K562 (cell line): ENCODE measurements at regions not wholly inside any gene's neighbourhood (a gene's known extent, or its start where the extent isn't known, plus 50 kb on each side); places are given as distances from the start of the nearest gene placed in this dataset.

ENCODE experiments used
- ATAC-seq: fragments of 200-7000 bp; cut with Tn5 transposase; 3 replicates; pipeline ENCODE4 v1.9.1; 2020; ENCODE audit warnings: moderate library complexity
- BruUV-seq: library from RNA; stranded (reverse); fragments of 400-500 nt; replicated peaks from 2 replicates; lab custom pipeline; 2021; lab: Mats Ljungman, UMichigan
- CTCF ChIA-PET: fragments of 300-600 bp; formaldehyde crosslinking; extraction: SDS; loops from one replicate; lab custom pipeline; 2021; ENCODE audit warnings: low intra/inter-chr PET ratio; lab: Yijun Ruan, JAX
- POLR2A ChIA-PET: fragments of 300-600, 350-650 bp; sonication (Branson Sonifier 250); formaldehyde crosslinking; extraction: SDS; loops from one replicate; lab custom pipeline; 2021; ENCODE audit warnings: antibody characterized with exemption, inconsistent platforms; lab: Yijun Ruan, JAX
- DNase-seq, 4 experiments: peaks; one replicate each; pipeline versions ENCODE4 v3.0.0 to v3.0.0-alpha.2; 2011 to 2018; ENCODE audit warnings: low spot score in 3 of 4, mixed read lengths in 3 of 4; ENCODE audit errors: extremely low read depth in 1 of 4
- FAIRE-seq: peaks from 2 replicates; lab custom pipeline; 2011; peaks lifted over from hg19 to GRCh38; lab: Jason Lieb, UNC
- H2AFZ ChIP-seq: 2 replicates; pipeline ENCODE4 v1.6.0; 2011; ENCODE audit warnings: low read depth, low read length, control low read depth, inconsistent platforms
- H3K27ac ChIP-seq: fragments of 200-600 bp; 3 replicates; pipeline ENCODE4 v1.8.0; 2011; ENCODE audit warnings: low read depth, mild to moderate bottlenecking, control low read depth, inconsistent platforms, low read length, moderate library complexity, mixed read lengths; ENCODE audit errors: extremely low read depth
- H3K27me3 ChIP-seq, 2 experiments: fragments of 300-600 bp in 1 of 2; 2 replicates in 1 of 2; 3 replicates in 1 of 2; pipeline versions ENCODE4 v1.6.0 to v1.8.0; 2011; ENCODE audit warnings: inconsistent platforms in 2 of 2, low read length in 2 of 2, mild to moderate bottlenecking in 1 of 2, mixed read lengths in 1 of 2, moderate library complexity in 1 of 2; ENCODE audit not compliant: control insufficient read depth in 2 of 2, insufficient read depth in 2 of 2
- H3K36me3 ChIP-seq: fragments of 300-600 bp; 3 replicates; pipeline ENCODE4 v1.8.0; 2011; ENCODE audit warnings: mild to moderate bottlenecking, low read length, inconsistent platforms; ENCODE audit not compliant: control insufficient read depth, insufficient read depth
- H3K4me1 ChIP-seq, 2 experiments: fragments of 200-600 bp in 1 of 2; replicated peaks in 1 of 2; 2 replicates in 1 of 2; 3 replicates in 1 of 2; pipeline versions ENCODE4 v1.5.1 to v1.8.0; 2011; ENCODE audit warnings: inconsistent platforms in 2 of 2, low read length in 2 of 2, mild to moderate bottlenecking in 1 of 2, mixed read lengths in 1 of 2, moderate library complexity in 1 of 2; ENCODE audit not compliant: control insufficient read depth in 2 of 2, insufficient read depth in 2 of 2
- H3K4me2 ChIP-seq: 2 replicates; pipeline ENCODE4 v1.6.1; 2011; ENCODE audit warnings: low read length, control low read depth, inconsistent platforms, mixed read lengths; ENCODE audit not compliant: insufficient read depth
- H3K4me3 ChIP-seq: fragments of 200-600 bp; sonication (generic), shearing (Covaris generic); 2 replicates; pipeline ENCODE4 v1.5.1; 2016; ENCODE audit warnings: control low read depth, inconsistent platforms
- H3K79me2 ChIP-seq: fragments of 200-600 bp; 3 replicates; pipeline ENCODE4 v1.8.0; 2011; ENCODE audit warnings: low read length, inconsistent platforms; ENCODE audit not compliant: control insufficient read depth, insufficient read depth
- H3K9ac ChIP-seq, 2 experiments: 2 replicates each; pipeline versions ENCODE4 v1.6.0 to v1.6.1; 2011; ENCODE audit warnings: low read depth in 2 of 2, low read length in 2 of 2, control low read depth in 1 of 2, inconsistent platforms in 1 of 2, mild to moderate bottlenecking in 1 of 2, mixed read lengths in 1 of 2; ENCODE audit not compliant: insufficient read depth in 1 of 2
- H3K9me1 ChIP-seq: one replicate; pipeline ENCODE4 v1.6.0; 2011; ENCODE audit warnings: inconsistent platforms, mild to moderate bottlenecking, low read length, moderate library complexity; ENCODE audit not compliant: control insufficient read depth, insufficient read depth
- H3K9me3 ChIP-seq: replicated peaks from 2 replicates; pipeline ENCODE4 v1.5.1; 2011; ENCODE audit warnings: low read depth, low read length, inconsistent platforms; ENCODE audit not compliant: control insufficient read depth, insufficient read depth
- H4K20me1 ChIP-seq: replicated peaks from 2 replicates; pipeline ENCODE4 v1.6.1; 2011; ENCODE audit warnings: low read length, inconsistent platforms, mixed read lengths; ENCODE audit not compliant: control insufficient read depth, insufficient read depth
- ARID3B ChIP-seq: fragments of 250-450 bp; sonication (Bioruptor Pico); IDR thresholded peaks from 2 replicates; pipeline ENCODE4 v1.4.0; 2020; ENCODE audit warnings: borderline replicate concordance
- FIP1L1 ChIP-seq: fragments of 200-400 bp; formaldehyde crosslinking; IDR thresholded peaks from 2 replicates; pipeline ENCODE4 v1.6.1; 2018; ENCODE audit warnings: mild to moderate bottlenecking, low read depth, low read length; ENCODE audit not compliant: poor library complexity, severe bottlenecking
- FUS ChIP-seq: fragments of 200-400 bp; formaldehyde crosslinking; optimal IDR thresholded peaks from 2 replicates; pipeline ENCODE3; 2017; ENCODE audit warnings: low read depth, low read length
- ILF3 ChIP-seq: fragments of 450-650 bp; IDR thresholded peaks from 2 replicates; pipeline ENCODE4 v1.6.1; 2018; ENCODE audit warnings: antibody characterized with exemption, mild to moderate bottlenecking, moderate library complexity, borderline replicate concordance
- KLF16 ChIP-seq: IDR thresholded peaks from 2 replicates; pipeline ENCODE4 v1.6.1; 2016; ENCODE audit warnings: antibody characterized with exemption
- POU5F1 ChIP-seq: fragments of 150-350 bp; IDR thresholded peaks from 2 replicates; pipeline ENCODE4 v1.6.1; 2014; ENCODE audit warnings: borderline replicate concordance, low read length, low read depth, mild to moderate bottlenecking; ENCODE audit not compliant: partially characterized antibody
- RAD21 ChIP-seq, 2 experiments: fragments of 250-450 bp in 1 of 2; fragments of 450-650 bp in 1 of 2; sonication (Bioruptor Pico) in 1 of 2; formaldehyde crosslinking in 1 of 2; IDR thresholded peaks in 1 of 2; conservative IDR thresholded peaks in 1 of 2; 2 replicates each; pipeline versions ENCODE4 v1.4.0 to v1.8.0; 2020 to 2022; ENCODE audit warnings: mild to moderate bottlenecking in 2 of 2, moderate library complexity in 1 of 2
- SMAD4 ChIP-seq: fragments of 250-450 bp; sonication (Bioruptor Pico); conservative IDR thresholded peaks from 2 replicates; pipeline ENCODE4 v1.8.0; 2021; ENCODE audit warnings: inconsistent platforms, mild to moderate bottlenecking, moderate library complexity
- SREBF1 ChIP-seq: fragments of 150-350 bp; IDR thresholded peaks from 2 replicates; pipeline ENCODE4 v1.6.1; 2014; ENCODE audit warnings: antibody characterized with exemption, low read depth, low read length, borderline replicate concordance
- STAT5B ChIP-seq: fragments of 250-450 bp; sonication (Bioruptor Pico); IDR thresholded peaks from 2 replicates; pipeline ENCODE4 v1.8.0; 2021; ENCODE audit warnings: mild to moderate bottlenecking, inconsistent platforms
- ZNF583 ChIP-seq: fragments of 250-450 bp; sonication (Bioruptor Pico); IDR thresholded peaks from 2 replicates; pipeline ENCODE4 v1.4.0; 2020
- WGBS: fragments of 100-300 bp; shearing (Covaris generic); methylation state at CpG from one replicate; pipeline ENCODE4 v1.1.6; 2016; ENCODE audit warnings: low coverage, mixed read lengths; ENCODE audit not compliant: insufficient coverage; ENCODE audit errors: missing lambda C conversion rate; 5-methylcytosine and 5-hydroxymethylcytosine counted together
- in situ Hi-C: fragments of 300-500 bp; cut with MboI; formaldehyde crosslinking; loops from 4 replicates; pipeline ENCODE4 v1.15.0; 2018; ENCODE audit warnings: inconsistent platforms, mixed read lengths
- intact Hi-C: fragments of 100-400 bp; cut with micrococcal nuclease; formaldehyde crosslinking; loops from 2 replicates; pipeline ENCODE4 v1.14.2; 2022
- TF ChIP-seq, protein P1 (sequence below): IDR thresholded peaks from 3 replicates; pipeline ENCODE4 v1.6.1; 2011; ENCODE audit warnings: borderline replicate concordance, mild to moderate bottlenecking, moderate library complexity; ENCODE audit not compliant: insufficient read length; ENCODE audit errors: extremely low read depth
- TF ChIP-seq, protein P2 (sequence below): fragments of 200-800 bp; sonication (Bioruptor generic); IDR thresholded peaks from 2 replicates; pipeline ENCODE4 v1.6.1; 2017; ENCODE audit warnings: missing genetic modification characterization, missing compliant biosample characterization
- TF ChIP-seq, protein P3 (sequence below): sonication (generic); formaldehyde crosslinking; IDR thresholded peaks from 2 replicates; pipeline ENCODE4 v1.8.1; 2022; ENCODE audit warnings: missing genetic modification reagents

GRCh38 chr6:19905584-19905983, 68.4 kb downstream of the ID4 start:
- POLR2A ChIA-PET, result no interaction called here
- CTCF ChIA-PET, result no interaction called here
- Histone ChIP-seq H3K27me3 (no peaks in the 10 kb centered on the region), H3K9ac (no peak overlapping the region), H3K9me3 (no peaks in the 10 kb centered on the region), H3K4me2 (no peak overlapping the region), H3K9me1 (no peaks in the 10 kb centered on the region), H3K4me1 (no peaks in the 10 kb centered on the region), H3K36me3 (no peaks in the 10 kb centered on the region), H2AFZ (no peak overlapping the region), H3K27ac (no peak overlapping the region), H3K79me2 (no peaks in the 10 kb centered on the region), H4K20me1 (no peaks in the 10 kb centered on the region), H3K4me3 (no peak overlapping the region)
- no TSS peak for BruUV-seq
- FAIRE-seq (peak; percentile 15), DNase-seq (no peak), ATAC-seq (no peak)
- WGBS, result 0% methylated on average over 1 of the region's 1 CpG
- TF ChIP-seq, protein P1, sequence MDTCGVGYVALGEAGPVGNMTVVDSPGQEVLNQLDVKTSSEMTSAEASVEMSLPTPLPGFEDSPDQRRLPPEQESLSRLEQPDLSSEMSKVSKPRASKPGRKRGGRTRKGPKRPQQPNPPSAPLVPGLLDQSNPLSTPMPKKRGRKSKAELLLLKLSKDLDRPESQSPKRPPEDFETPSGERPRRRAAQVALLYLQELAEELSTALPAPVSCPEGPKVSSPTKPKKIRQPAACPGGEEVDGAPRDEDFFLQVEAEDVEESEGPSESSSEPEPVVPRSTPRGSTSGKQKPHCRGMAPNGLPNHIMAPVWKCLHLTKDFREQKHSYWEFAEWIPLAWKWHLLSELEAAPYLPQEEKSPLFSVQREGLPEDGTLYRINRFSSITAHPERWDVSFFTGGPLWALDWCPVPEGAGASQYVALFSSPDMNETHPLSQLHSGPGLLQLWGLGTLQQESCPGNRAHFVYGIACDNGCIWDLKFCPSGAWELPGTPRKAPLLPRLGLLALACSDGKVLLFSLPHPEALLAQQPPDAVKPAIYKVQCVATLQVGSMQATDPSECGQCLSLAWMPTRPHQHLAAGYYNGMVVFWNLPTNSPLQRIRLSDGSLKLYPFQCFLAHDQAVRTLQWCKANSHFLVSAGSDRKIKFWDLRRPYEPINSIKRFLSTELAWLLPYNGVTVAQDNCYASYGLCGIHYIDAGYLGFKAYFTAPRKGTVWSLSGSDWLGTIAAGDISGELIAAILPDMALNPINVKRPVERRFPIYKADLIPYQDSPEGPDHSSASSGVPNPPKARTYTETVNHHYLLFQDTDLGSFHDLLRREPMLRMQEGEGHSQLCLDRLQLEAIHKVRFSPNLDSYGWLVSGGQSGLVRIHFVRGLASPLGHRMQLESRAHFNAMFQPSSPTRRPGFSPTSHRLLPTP, result no peak
- no peak for TF ChIP-seq STAT5B
- TF ChIP-seq FUS, result no peak
- no peak for TF ChIP-seq KLF16
- TF ChIP-seq, protein P2, sequence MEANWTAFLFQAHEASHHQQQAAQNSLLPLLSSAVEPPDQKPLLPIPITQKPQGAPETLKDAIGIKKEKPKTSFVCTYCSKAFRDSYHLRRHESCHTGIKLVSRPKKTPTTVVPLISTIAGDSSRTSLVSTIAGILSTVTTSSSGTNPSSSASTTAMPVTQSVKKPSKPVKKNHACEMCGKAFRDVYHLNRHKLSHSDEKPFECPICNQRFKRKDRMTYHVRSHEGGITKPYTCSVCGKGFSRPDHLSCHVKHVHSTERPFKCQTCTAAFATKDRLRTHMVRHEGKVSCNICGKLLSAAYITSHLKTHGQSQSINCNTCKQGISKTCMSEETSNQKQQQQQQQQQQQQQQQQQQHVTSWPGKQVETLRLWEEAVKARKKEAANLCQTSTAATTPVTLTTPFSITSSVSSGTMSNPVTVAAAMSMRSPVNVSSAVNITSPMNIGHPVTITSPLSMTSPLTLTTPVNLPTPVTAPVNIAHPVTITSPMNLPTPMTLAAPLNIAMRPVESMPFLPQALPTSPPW (CRISPR knock-in tag), result no peak
- TF ChIP-seq ARID3B (CRISPR knock-in tag), result no peak
- TF ChIP-seq, protein P3, sequence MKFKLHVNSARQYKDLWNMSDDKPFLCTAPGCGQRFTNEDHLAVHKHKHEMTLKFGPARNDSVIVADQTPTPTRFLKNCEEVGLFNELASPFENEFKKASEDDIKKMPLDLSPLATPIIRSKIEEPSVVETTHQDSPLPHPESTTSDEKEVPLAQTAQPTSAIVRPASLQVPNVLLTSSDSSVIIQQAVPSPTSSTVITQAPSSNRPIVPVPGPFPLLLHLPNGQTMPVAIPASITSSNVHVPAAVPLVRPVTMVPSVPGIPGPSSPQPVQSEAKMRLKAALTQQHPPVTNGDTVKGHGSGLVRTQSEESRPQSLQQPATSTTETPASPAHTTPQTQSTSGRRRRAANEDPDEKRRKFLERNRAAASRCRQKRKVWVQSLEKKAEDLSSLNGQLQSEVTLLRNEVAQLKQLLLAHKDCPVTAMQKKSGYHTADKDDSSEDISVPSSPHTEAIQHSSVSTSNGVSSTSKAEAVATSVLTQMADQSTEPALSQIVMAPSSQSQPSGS (CRISPR knock-in tag), result no peak
- TF ChIP-seq SMAD4 (CRISPR knock-in tag), result no peak
- no peak for TF ChIP-seq POU5F1
- TF ChIP-seq ZNF583, result no peak
- no peak for TF ChIP-seq SREBF1
- TF ChIP-seq FIP1L1, result no peak
- TF ChIP-seq ILF3, result no peak
- no peak for TF ChIP-seq RAD21 (CRISPR knock-in tag; conservative IDR thresholded peaks at IDR 0.05 in 1 of 2, IDR thresholded peaks at IDR 0.05 in 1 of 2)
- intact Hi-C loops (no loop called here), in situ Hi-C loops (no loop called here)
